ENCODE measurements at regions not wholly inside any gene's neighbourhood (a gene's known extent, or its start where the extent isn't known, plus 50 kb on each side); places are given as distances from the start of the nearest gene placed in this dataset.

- Histone ChIP-seq H2AFZ (ENCODE audit: low read depth, low read length) (no peak overlapping the region), H3K4me2 (ENCODE audit: low read length) (no peak overlapping the region), H3K27me3 (ENCODE audit: insufficient read depth, low read length) (no peaks in the 10 kb centered on the region), H3K9ac (ENCODE audit: low read length) (no peak overlapping the region), H3K4me1 (ENCODE audit: insufficient read depth, low read length) (no peaks in the 10 kb centered on the region), H3K9me3 (ENCODE audit: insufficient read depth, low read depth, low read length) (no peaks in the 10 kb centered on the region), H3K36me3 (ENCODE audit: insufficient read depth, low read length) (no peaks in the 10 kb centered on the region), H4K20me1 (ENCODE audit: insufficient read depth, low read length) (no peaks in the 10 kb centered on the region), H3K4me3 (ENCODE audit: insufficient read depth, low read depth, low read length) (no peak overlapping the region), H3K27ac (ENCODE audit: low read depth, low read length) (no peak overlapping the region), H3K79me2 (ENCODE audit: insufficient read depth, low read length) (no peaks in the 10 kb centered on the region)
- no peaks in the 10 kb centered on the region for H3K27me3 Mint-ChIP-seq (ENCODE audit: low read depth, unreplicated experiment)
- H3K27ac Mint-ChIP-seq (ENCODE audit: unreplicated experiment) = no peak overlapping the region
- FAIRE-seq (no peak), DNase-seq (ENCODE audit: low read depth) (no peak)
- no peaks in the 10 kb centered on the region for H3K4me1 Mint-ChIP-seq (ENCODE audit: low read depth, unreplicated experiment)
- TF ChIP-seq CTCF (IDR thresholded peaks at IDR 0.05; ENCODE audit: insufficient read depth, low read depth, low read length) = no peak
- TF ChIP-seq EZH2 (IDR thresholded peaks at IDR 0.05; ENCODE audit: insufficient read depth, low read length) = no peak
- no peaks in the 10 kb centered on the region for H3K9me3 Mint-ChIP-seq (ENCODE audit: unreplicated experiment)
- no peak overlapping the region for H3K4me3 Mint-ChIP-seq (ENCODE audit: unreplicated experiment)
- no peaks in the 10 kb centered on the region for H3K36me3 Mint-ChIP-seq (ENCODE audit: low read depth, unreplicated experiment)
These were observed 603.1 kb downstream of the NSUN3 start for GRCh38 chr3:94665922-94666321.

DNA sequence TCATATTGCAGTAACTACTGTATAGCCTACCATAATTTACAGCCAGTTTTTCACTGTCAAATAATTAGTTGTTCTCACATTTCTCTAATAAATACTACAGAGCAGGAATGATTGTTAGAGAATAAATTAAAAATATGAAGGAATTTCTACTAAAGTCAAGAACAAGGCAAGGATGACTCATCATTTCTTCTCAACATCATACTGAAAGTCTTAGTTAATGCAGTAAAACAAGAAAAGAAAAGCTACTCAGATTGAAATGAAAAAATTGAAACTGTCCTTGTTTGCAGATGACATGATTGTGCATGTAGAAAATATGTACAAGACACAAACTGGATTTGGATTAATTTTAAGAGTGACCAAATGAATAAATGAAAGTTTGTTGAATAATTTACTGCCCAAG is 608.2 kb downstream of the NSUN3 start:
- no peak overlapping the region for H3K9ac ChIP-seq (ENCODE audit: low read length)
- H3K9me3 ChIP-seq (ENCODE audit: insufficient read depth, low read depth, low read length) = no peaks in the 10 kb centered on the region
- no peak overlapping the region for H3K4me2 ChIP-seq (ENCODE audit: low read length)
- FAIRE-seq (no peak), DNase-seq (ENCODE audit: low read depth) (peak; percentile 2)
- no peaks in the 10 kb centered on the region for H3K27me3 ChIP-seq (ENCODE audit: insufficient read depth, low read length)
- no peak overlapping the region for H3K27ac ChIP-seq (ENCODE audit: low read depth, low read length)
- no peaks in the 10 kb centered on the region for H4K20me1 ChIP-seq (ENCODE audit: insufficient read depth, low read length)
- no peaks in the 10 kb centered on the region for H3K36me3 ChIP-seq (ENCODE audit: insufficient read depth, low read length)
- H3K36me3 Mint-ChIP-seq (ENCODE audit: low read depth, unreplicated experiment) = no peaks in the 10 kb centered on the region
- peaks cover 8% of the 10 kb centered on the region for H3K4me1 Mint-ChIP-seq (ENCODE audit: low read depth, unreplicated experiment)
- TF ChIP-seq CTCF (IDR thresholded peaks at IDR 0.05; ENCODE audit: insufficient read depth, low read depth, low read length) = no peak
- no peak overlapping the region for H3K4me3 ChIP-seq (ENCODE audit: insufficient read depth, low read depth, low read length)
- H3K4me3 Mint-ChIP-seq (ENCODE audit: unreplicated experiment) = no peak overlapping the region
- H2AFZ ChIP-seq (ENCODE audit: low read depth, low read length) = no peak overlapping the region
- no peak overlapping the region for H3K27ac Mint-ChIP-seq (ENCODE audit: unreplicated experiment)
- no peaks in the 10 kb centered on the region for H3K4me1 ChIP-seq (ENCODE audit: insufficient read depth, low read length)
- no peaks in the 10 kb centered on the region for H3K79me2 ChIP-seq (ENCODE audit: insufficient read depth, low read length)
- H3K27me3 Mint-ChIP-seq (ENCODE audit: low read depth, unreplicated experiment) = no peaks in the 10 kb centered on the region
- no peaks in the 10 kb centered on the region for H3K9me3 Mint-ChIP-seq (ENCODE audit: unreplicated experiment)

DNA sequence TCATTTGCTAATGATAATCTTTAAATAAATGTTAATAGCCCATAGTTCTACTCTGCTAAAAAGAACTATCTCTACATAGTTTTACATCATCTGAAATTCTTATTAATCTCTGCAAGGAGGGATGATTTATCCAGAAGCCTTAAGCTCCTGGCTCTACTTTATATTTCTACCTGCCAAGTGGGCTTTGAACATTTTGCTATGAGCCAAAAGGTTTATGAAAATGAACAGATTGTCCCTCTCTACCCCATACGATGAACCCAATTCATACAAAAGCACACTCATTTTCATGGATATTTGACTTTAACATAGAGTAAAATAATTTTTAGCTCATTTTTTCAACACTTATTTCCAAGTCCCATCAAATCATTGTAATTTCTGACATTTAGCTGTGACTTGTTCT is 611.0 kb downstream of the NSUN3 start:
- peaks cover 8% of the 10 kb centered on the region for H3K4me1 Mint-ChIP-seq (ENCODE audit: low read depth, unreplicated experiment)
- Histone ChIP-seq H3K79me2 (ENCODE audit: insufficient read depth, low read length) (no peaks in the 10 kb centered on the region), H4K20me1 (ENCODE audit: insufficient read depth, low read length) (no peaks in the 10 kb centered on the region), H3K9ac (ENCODE audit: low read length) (no peak overlapping the region), H3K4me3 (ENCODE audit: insufficient read depth, low read depth, low read length) (no peak overlapping the region), H3K4me2 (ENCODE audit: low read length) (no peak overlapping the region), H2AFZ (ENCODE audit: low read depth, low read length) (no peak overlapping the region), H3K27me3 (ENCODE audit: insufficient read depth, low read length) (no peaks in the 10 kb centered on the region), H3K36me3 (ENCODE audit: insufficient read depth, low read length) (no peaks in the 10 kb centered on the region), H3K9me3 (ENCODE audit: insufficient read depth, low read depth, low read length) (no peaks in the 10 kb centered on the region), H3K4me1 (ENCODE audit: insufficient read depth, low read length) (no peaks in the 10 kb centered on the region), H3K27ac (ENCODE audit: low read depth, low read length) (no peak overlapping the region)
- no peak overlapping the region for H3K27ac Mint-ChIP-seq (ENCODE audit: unreplicated experiment)
- H3K9me3 Mint-ChIP-seq (ENCODE audit: unreplicated experiment) = no peaks in the 10 kb centered on the region
- no peak for DNase-seq (ENCODE audit: low read depth)
- TF ChIP-seq CTCF (IDR thresholded peaks at IDR 0.05; ENCODE audit: insufficient read depth, low read depth, low read length) (no peak), EZH2 (IDR thresholded peaks at IDR 0.05; ENCODE audit: insufficient read depth, low read length) (no peak)
- FAIRE-seq = no peak
- H3K27me3 Mint-ChIP-seq (ENCODE audit: low read depth, unreplicated experiment) = no peaks in the 10 kb centered on the region
- H3K36me3 Mint-ChIP-seq (ENCODE audit: low read depth, unreplicated experiment) = no peaks in the 10 kb centered on the region
- no peak overlapping the region for H3K4me3 Mint-ChIP-seq (ENCODE audit: unreplicated experiment)

Measured in astrocyte (in vitro differentiated cells and primary cell).